ENCODE measurements at regions not wholly inside any gene's neighbourhood (a gene's known extent, or its start where the extent isn't known, plus 50 kb on each side); places are given as distances from the start of the nearest gene placed in this dataset.

DNA sequence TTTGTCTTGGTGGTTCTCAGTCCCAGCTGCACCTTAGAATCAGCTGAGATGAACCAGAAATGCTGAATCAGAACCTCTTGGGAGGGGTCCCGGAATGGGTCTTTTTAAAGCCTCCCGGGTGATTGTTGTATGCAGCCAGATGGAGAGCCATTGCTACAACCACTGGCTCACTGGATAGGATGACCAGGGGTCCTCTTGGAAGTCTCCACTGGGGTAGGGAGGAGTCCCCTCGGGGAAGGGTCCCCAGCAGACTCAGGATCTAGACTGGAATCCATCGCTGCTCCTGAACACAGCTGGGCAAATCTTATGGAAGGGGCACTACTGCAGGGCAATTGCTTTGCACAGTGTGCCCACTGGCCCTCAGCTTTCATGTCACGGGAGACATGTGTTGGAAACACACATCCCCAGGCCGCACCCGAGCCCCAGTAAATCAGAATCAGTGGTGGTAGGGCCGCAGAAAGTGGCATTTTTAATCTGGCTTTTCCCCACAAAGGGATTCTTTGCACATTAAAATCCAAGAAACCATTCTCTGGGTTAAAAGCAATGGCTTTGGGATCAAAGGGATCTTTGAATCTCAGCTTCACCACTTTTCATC, 117.3 kb downstream of the IRX5 start:
- no peaks in the 10 kb centered on the region for H3K9me3 ChIP-seq (ENCODE audit: control insufficient read depth, low read length)
- no peak for DNase-seq
- H3K36me3 ChIP-seq (ENCODE audit: control insufficient read depth in 1 of 2, insufficient read depth in 2 of 2, low read length in 1 of 2), result no peaks in the 10 kb centered on the region
- intact Hi-C loops (cut with DNase I), result no loop called here
- H3K4me1 ChIP-seq (ENCODE audit: control insufficient read depth in 1 of 2, insufficient read depth in 2 of 2, low read length in 2 of 2), result no peaks in the 10 kb centered on the region
- WGBS, 2 donors, result 85 to 93% methylated on average over 8 of the region's 8 CpGs
- ATAC-seq (ENCODE audit: low FRiP score), result no peak
- no peak overlapping the region for H3K4me3 ChIP-seq (ENCODE audit: low read length in 2 of 2)
- no peaks in the 10 kb centered on the region for H3K27me3 ChIP-seq (ENCODE audit: control insufficient read depth in 1 of 2, insufficient read depth in 2 of 2, low read length in 1 of 2)
- no peak overlapping the region for H3K27ac ChIP-seq (ENCODE audit: low read depth in 1 of 2, low read length in 2 of 2)

DNA sequence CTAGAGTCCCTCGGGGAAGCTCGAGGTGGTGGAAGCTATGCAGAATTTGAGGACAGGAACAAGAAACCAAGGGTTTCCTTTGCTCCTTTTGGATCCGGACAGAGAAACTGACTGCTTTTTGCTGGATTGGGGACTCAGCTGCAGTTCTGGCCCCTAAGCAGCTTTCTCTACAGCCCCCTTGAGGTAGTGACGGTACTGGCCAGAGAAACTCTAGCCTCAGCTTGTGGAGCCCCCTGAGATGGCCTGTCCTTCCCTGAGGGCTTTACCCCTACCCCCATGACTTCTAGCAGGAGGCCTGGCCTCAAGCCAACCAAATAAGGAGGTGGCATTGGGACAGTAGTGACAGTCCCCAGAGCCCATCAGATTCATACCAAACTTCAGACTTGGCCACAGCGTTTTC, 118.1 kb downstream of the IRX5 start:
- Histone ChIP-seq H3K36me3 (ENCODE audit: control insufficient read depth in 1 of 2, insufficient read depth in 2 of 2, low read length in 1 of 2) (no peaks in the 10 kb centered on the region), H3K4me3 (ENCODE audit: low read length in 2 of 2) (no peak overlapping the region), H3K4me1 (ENCODE audit: control insufficient read depth in 1 of 2, insufficient read depth in 2 of 2, low read length in 2 of 2) (no peaks in the 10 kb centered on the region), H3K27ac (ENCODE audit: low read depth in 1 of 2, low read length in 2 of 2) (no peak overlapping the region), H3K27me3 (ENCODE audit: control insufficient read depth in 1 of 2, insufficient read depth in 2 of 2, low read length in 1 of 2) (no peaks in the 10 kb centered on the region), H3K9me3 (ENCODE audit: control insufficient read depth, low read length) (no peaks in the 10 kb centered on the region)
- WGBS, 2 donors, result 83 to 85% methylated on average over 5 of the region's 5 CpGs
- DNase-seq, result no peak
- no peak for ATAC-seq (ENCODE audit: low FRiP score)
- intact Hi-C loops (cut with DNase I), result no loop called here

DNA sequence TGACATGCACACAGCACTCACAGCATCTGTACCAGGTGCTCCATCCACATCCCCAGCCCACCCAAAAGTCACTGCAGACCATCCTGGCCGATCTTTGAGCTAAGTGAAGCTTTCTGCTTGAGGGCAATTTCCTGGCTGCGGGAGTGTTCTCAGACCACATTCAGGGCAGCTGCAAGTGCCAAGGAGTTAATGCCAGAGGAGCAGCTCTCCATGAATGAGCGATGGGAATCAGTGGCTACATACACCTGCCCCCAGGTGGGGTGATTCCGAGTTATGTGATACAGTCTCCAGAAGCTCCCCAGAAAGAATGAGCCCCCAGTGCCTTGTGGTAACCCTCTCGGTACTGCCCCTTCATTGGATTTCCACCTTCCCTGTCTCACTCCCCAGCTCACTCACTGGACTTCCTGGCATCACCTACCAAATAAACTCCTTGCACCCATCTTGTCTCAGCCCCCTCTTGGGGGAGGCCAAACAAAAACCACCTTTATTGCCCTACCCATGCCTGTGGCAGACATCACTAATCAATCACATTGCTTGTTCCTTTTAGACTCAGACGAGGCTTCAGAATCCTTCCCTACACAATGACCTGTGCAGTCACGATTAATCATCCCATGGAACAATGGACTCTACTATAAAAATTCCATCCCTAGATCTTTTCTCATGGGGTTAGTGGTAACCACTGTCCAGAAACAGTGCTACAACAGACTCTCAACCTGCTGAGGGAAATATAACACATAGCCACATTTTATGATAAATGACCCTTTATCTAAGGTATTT, 121.1 kb downstream of the IRX5 start:
- intact Hi-C loops (cut with DNase I), result no loop called here
- no peaks in the 10 kb centered on the region for H3K36me3 ChIP-seq (ENCODE audit: control insufficient read depth in 1 of 2, insufficient read depth in 2 of 2, low read length in 1 of 2)
- no peak for DNase-seq

GRCh38 chr16:55052348-55052734, 121.7 kb downstream of the IRX5 start:
- no peak for DNase-seq
- Histone ChIP-seq H3K4me3 (ENCODE audit: low read length in 2 of 2) (no peak overlapping the region), H3K9me3 (ENCODE audit: control insufficient read depth, low read length) (peaks cover 4% of the 10 kb centered on the region), H3K27me3 (ENCODE audit: control insufficient read depth in 1 of 2, insufficient read depth in 2 of 2, low read length in 1 of 2) (no peaks in the 10 kb centered on the region), H3K4me1 (ENCODE audit: control insufficient read depth in 1 of 2, insufficient read depth in 2 of 2, low read length in 2 of 2) (no peaks in the 10 kb centered on the region), H3K27ac (ENCODE audit: low read depth in 1 of 2, low read length in 2 of 2) (no peak overlapping the region), H3K36me3 (ENCODE audit: control insufficient read depth in 1 of 2, insufficient read depth in 2 of 2, low read length in 1 of 2) (no peaks in the 10 kb centered on the region)
- WGBS, 2 donors, result 86 to 87% methylated on average over 2 of the region's 2 CpGs
- ATAC-seq (ENCODE audit: low FRiP score), result no peak
- intact Hi-C loops (cut with DNase I), result no loop called here

More for the DNA sequence above, 121.1 kb downstream of the IRX5 start:
- no peak overlapping the region for H3K4me3 ChIP-seq (ENCODE audit: low read length in 2 of 2)
- no peaks in the 10 kb centered on the region for H3K27me3 ChIP-seq (ENCODE audit: control insufficient read depth in 1 of 2, insufficient read depth in 2 of 2, low read length in 1 of 2)
- WGBS, 2 donors, result 81 to 86% methylated on average over 7 of the region's 7 CpGs
- no peak for ATAC-seq (ENCODE audit: low FRiP score)
- peaks cover 4% of the 10 kb centered on the region for H3K9me3 ChIP-seq (ENCODE audit: control insufficient read depth, low read length)
- no peaks in the 10 kb centered on the region for H3K4me1 ChIP-seq (ENCODE audit: control insufficient read depth in 1 of 2, insufficient read depth in 2 of 2, low read length in 2 of 2)
- H3K27ac ChIP-seq (ENCODE audit: low read depth in 1 of 2, low read length in 2 of 2), result no peak overlapping the region

GRCh38 chr16:55052741-55053415, 122.2 kb downstream of the IRX5 start:
- Histone ChIP-seq H3K4me1 (ENCODE audit: control insufficient read depth in 1 of 2, insufficient read depth in 2 of 2, low read length in 2 of 2) (no peaks in the 10 kb centered on the region), H3K27me3 (ENCODE audit: control insufficient read depth in 1 of 2, insufficient read depth in 2 of 2, low read length in 1 of 2) (no peaks in the 10 kb centered on the region), H3K36me3 (ENCODE audit: control insufficient read depth in 1 of 2, insufficient read depth in 2 of 2, low read length in 1 of 2) (no peaks in the 10 kb centered on the region), H3K9me3 (ENCODE audit: control insufficient read depth, low read length) (peaks cover 4% of the 10 kb centered on the region), H3K27ac (ENCODE audit: low read depth in 1 of 2, low read length in 2 of 2) (no peak overlapping the region), H3K4me3 (ENCODE audit: low read length in 2 of 2) (no peak overlapping the region)
- 91 to 95% methylated on average over 11 of the region's 11 CpGs for WGBS, 2 donors
- intact Hi-C loops (cut with DNase I), result no loop called here
- DNase-seq (no peak), ATAC-seq (ENCODE audit: low FRiP score) (no peak)

- no peaks in the 10 kb centered on the region for H3K36me3 ChIP-seq (ENCODE audit: control insufficient read depth in 1 of 2, insufficient read depth in 2 of 2, low read length in 1 of 2)
- DNase-seq (no peak), ATAC-seq (ENCODE audit: low FRiP score) (no peak)
- peaks cover 4% of the 10 kb centered on the region for H3K9me3 ChIP-seq (ENCODE audit: control insufficient read depth, low read length)
- no peaks in the 10 kb centered on the region for H3K27me3 ChIP-seq (ENCODE audit: control insufficient read depth in 1 of 2, insufficient read depth in 2 of 2, low read length in 1 of 2)
- WGBS, 2 donors, result 92 to 97% methylated on average over 3 of the region's 3 CpGs
- no peaks in the 10 kb centered on the region for H3K4me1 ChIP-seq (ENCODE audit: control insufficient read depth in 1 of 2, insufficient read depth in 2 of 2, low read length in 2 of 2)
- H3K4me3 ChIP-seq (ENCODE audit: low read length in 2 of 2), result no peak overlapping the region
- intact Hi-C loops (cut with DNase I), result no loop called here
- H3K27ac ChIP-seq (ENCODE audit: low read depth in 1 of 2, low read length in 2 of 2), result no peak overlapping the region
Measured at GRCh38 chr16:55055262-55055661, 124.6 kb downstream of the IRX5 start.

- H3K9me3 ChIP-seq (ENCODE audit: control insufficient read depth, low read length), result peaks cover 4% of the 10 kb centered on the region
- H3K4me3 ChIP-seq (ENCODE audit: low read length in 2 of 2), result no peak overlapping the region
- intact Hi-C loops (cut with DNase I), result no loop called here
- 4 to 5% methylated on average over 64 of the region's 64 CpGs for WGBS, 2 donors
- H3K4me1 ChIP-seq (ENCODE audit: control insufficient read depth in 1 of 2, insufficient read depth in 2 of 2, low read length in 2 of 2), result no peaks in the 10 kb centered on the region
- no peak overlapping the region for H3K27ac ChIP-seq (ENCODE audit: low read depth in 1 of 2, low read length in 2 of 2)
- DNase-seq (no peak), ATAC-seq (ENCODE audit: low FRiP score) (no peak)
- no peaks in the 10 kb centered on the region for H3K36me3 ChIP-seq (ENCODE audit: control insufficient read depth in 1 of 2, insufficient read depth in 2 of 2, low read length in 1 of 2)
- no peaks in the 10 kb centered on the region for H3K27me3 ChIP-seq (ENCODE audit: control insufficient read depth in 1 of 2, insufficient read depth in 2 of 2, low read length in 1 of 2)
Measured at GRCh38 chr16:55056585-55057401, 126.1 kb downstream of the IRX5 start.

- ATAC-seq (ENCODE audit: low FRiP score) (no peak), DNase-seq (no peak)
- Histone ChIP-seq H3K27me3 (ENCODE audit: control insufficient read depth in 1 of 2, insufficient read depth in 2 of 2, low read length in 1 of 2) (no peaks in the 10 kb centered on the region), H3K9me3 (ENCODE audit: control insufficient read depth, low read length) (peaks cover 4% of the 10 kb centered on the region), H3K27ac (ENCODE audit: low read depth in 1 of 2, low read length in 2 of 2) (no peak overlapping the region), H3K4me3 (ENCODE audit: low read length in 2 of 2) (no peak overlapping the region), H3K36me3 (ENCODE audit: control insufficient read depth in 1 of 2, insufficient read depth in 2 of 2, low read length in 1 of 2) (no peaks in the 10 kb centered on the region), H3K4me1 (ENCODE audit: control insufficient read depth in 1 of 2, insufficient read depth in 2 of 2, low read length in 2 of 2) (no peaks in the 10 kb centered on the region)
- WGBS, 2 donors, result 89 to 91% methylated on average over 6 of the region's 6 CpGs
- intact Hi-C loops (cut with DNase I), result no loop called here
Measured at GRCh38 chr16:55057866-55058265, 127.2 kb downstream of the IRX5 start.
